SK-N-MC (cell line): ENCODE measurements at regions not wholly inside any gene's neighbourhood (a gene's known extent, or its start where the extent isn't known, plus 50 kb on each side); places are given as distances from the start of the nearest gene placed in this dataset.
"Not testable (repeated sequence)": the region's sequence is repeated elsewhere in the genome, so short reads cannot be mapped to it uniquely, and the experiment has no call there.

ENCODE experiments used
- DNase-seq: peaks from one replicate; pipeline ENCODE4 v3.0.0-alpha.2; 2011; ENCODE audit warnings: low read depth, low spot score
- H3K27ac ChIP-seq: fragments of 200-600 bp; sonication (generic); 2 replicates; pipeline ENCODE4 v1.5.1; 2016; ENCODE audit warnings: mixed run types
- H3K36me3 ChIP-seq: fragments of 200-600 bp; sonication (generic); 2 replicates; pipeline ENCODE4 v1.6.1; 2017; ENCODE audit warnings: antibody characterized with exemption, low read length, mixed read lengths; ENCODE audit not compliant: insufficient read depth
- H3K4me3 ChIP-seq: fragments of 200-600 bp; sonication (generic); 2 replicates; pipeline ENCODE4 v1.5.1; 2016
- H3K9ac ChIP-seq: fragments of 200-600 bp; sonication (generic); 2 replicates; pipeline ENCODE4 v1.8.0; 2017; ENCODE audit warnings: mixed run types, mixed read lengths; ENCODE audit not compliant: insufficient read length
- H3K9me3 ChIP-seq: fragments of 200-600 bp; sonication (generic); 2 replicates; pipeline ENCODE4 v1.6.1; 2017; ENCODE audit warnings: low read depth, mild to moderate bottlenecking, antibody characterized with exemption, low read length, moderate library complexity, mixed read lengths
- EZH2 ChIP-seq: fragments of 200-600 bp; sonication (generic); IDR thresholded peaks from one replicate; pipeline ENCODE4 v1.6.1; 2017; ENCODE audit warnings: antibody characterized with exemption
- FOXP2 ChIP-seq: optimal IDR thresholded peaks from 2 replicates; pipeline ENCODE3; 2011; ENCODE audit warnings: mild to moderate bottlenecking, moderate library complexity; ENCODE audit not compliant: insufficient read depth; ENCODE audit errors: extremely low read length, control extremely low read depth
- POLR2AphosphoS5 ChIP-seq: IDR thresholded peaks from 2 replicates; pipeline ENCODE4 v1.6.1; 2012; ENCODE audit warnings: mild to moderate bottlenecking, low read depth, low read length, borderline replicate concordance

GRCh38 chr2:15757820-15758586 lies 166.3 kb downstream of the DDX1 start:
- no peaks in the 10 kb centered on the region for H3K9me3 ChIP-seq
- no peaks in the 10 kb centered on the region for H3K36me3 ChIP-seq
- TF ChIP-seq FOXP2 = no peak
- no peak for TF ChIP-seq EZH2
- TF ChIP-seq POLR2AphosphoS5 = no peak
- H3K4me3 ChIP-seq = no peak overlapping the region
- no peak overlapping the region for H3K27ac ChIP-seq
- H3K9ac ChIP-seq = no peak overlapping the region
- DNase-seq = no peak

- Histone ChIP-seq H3K36me3 (no peaks in the 10 kb centered on the region), H3K9ac (no peak overlapping the region), H3K4me3 (no peak overlapping the region), H3K27ac (no peak overlapping the region), H3K9me3 (no peaks in the 10 kb centered on the region)
- DNase-seq = no peak
- no peak for TF ChIP-seq EZH2
These were observed 167.2 kb downstream of the DDX1 start for GRCh38 chr2:15758848-15759247.

- Histone ChIP-seq H3K4me3 (no peak overlapping the region), H3K9ac (no peak overlapping the region), H3K27ac (no peak overlapping the region), H3K36me3 (no peaks in the 10 kb centered on the region), H3K9me3 (no peaks in the 10 kb centered on the region)
- no peak for DNase-seq
- no peak for TF ChIP-seq FOXP2
- TF ChIP-seq POLR2AphosphoS5 = no peak
- TF ChIP-seq EZH2 = no peak
These were observed 167.7 kb downstream of the DDX1 start for GRCh38 chr2:15759385-15759784.

- H3K36me3 ChIP-seq, H3K4me3 ChIP-seq, H3K9me3 ChIP-seq, H3K9ac ChIP-seq, H3K27ac ChIP-seq, DNase-seq: not testable (repeated sequence)
These were observed 168.1 kb downstream of the DDX1 start for GRCh38 chr2:15759791-15760190.

GRCh38 chr2:15760232-15760910 lies 168.7 kb downstream of the DDX1 start:
- no peaks in the 10 kb centered on the region for H3K9me3 ChIP-seq
- no peak overlapping the region for H3K4me3 ChIP-seq
- H3K27ac ChIP-seq = no peak overlapping the region
- H3K36me3 ChIP-seq = no peaks in the 10 kb centered on the region
- no peak overlapping the region for H3K9ac ChIP-seq
- TF ChIP-seq FOXP2 (no peak), POLR2AphosphoS5 (no peak)
- DNase-seq = no peak

GRCh38 chr2:15761056-15761455 lies 169.4 kb downstream of the DDX1 start:
- DNase-seq = no peak
- no peaks in the 10 kb centered on the region for H3K36me3 ChIP-seq
- H3K9ac ChIP-seq = no peak overlapping the region
- TF ChIP-seq POLR2AphosphoS5 (no peak), EZH2 (no peak), FOXP2 (no peak)
- no peak overlapping the region for H3K27ac ChIP-seq
- H3K4me3 ChIP-seq = no peak overlapping the region
- H3K9me3 ChIP-seq = no peaks in the 10 kb centered on the region

GRCh38 chr2:15761910-15762309 lies 170.2 kb downstream of the DDX1 start:
- TF ChIP-seq EZH2 (no peak), POLR2AphosphoS5 (no peak), FOXP2 (no peak)
- Histone ChIP-seq H3K27ac (no peak overlapping the region), H3K36me3 (no peaks in the 10 kb centered on the region), H3K4me3 (no peak overlapping the region), H3K9ac (no peak overlapping the region), H3K9me3 (no peaks in the 10 kb centered on the region)
- DNase-seq = no peak

GRCh38 chr2:15762449-15762848 lies 170.8 kb downstream of the DDX1 start:
- no peak for TF ChIP-seq EZH2
- TF ChIP-seq POLR2AphosphoS5 = no peak
- no peak for TF ChIP-seq FOXP2
- H3K9ac ChIP-seq = no peak overlapping the region
- H3K4me3 ChIP-seq = no peak overlapping the region
- H3K27ac ChIP-seq = no peak overlapping the region
- DNase-seq = no peak
- no peaks in the 10 kb centered on the region for H3K9me3 ChIP-seq
- H3K36me3 ChIP-seq = no peaks in the 10 kb centered on the region

- no peak for DNase-seq
- H3K4me3 ChIP-seq = no peak overlapping the region
- H3K27ac ChIP-seq = no peak overlapping the region
- no peak overlapping the region for H3K9ac ChIP-seq
- TF ChIP-seq FOXP2 (no peak), POLR2AphosphoS5 (no peak), EZH2 (no peak)
- no peaks in the 10 kb centered on the region for H3K36me3 ChIP-seq
- no peaks in the 10 kb centered on the region for H3K9me3 ChIP-seq
These were observed 171.6 kb downstream of the DDX1 start for GRCh38 chr2:15763106-15763821.
